ENCODE measurements at regions not wholly inside any gene's neighbourhood (a gene's known extent, or its start where the extent isn't known, plus 50 kb on each side); places are given as distances from the start of the nearest gene placed in this dataset.

GRCh38 chr6:744666-745353 lies 51.9 kb upstream of the EXOC2 start:
- in situ Hi-C loops (cut with MboI; ENCODE audit: low pct_unique_long_range_greater_than_20kb, low sequenced_read_pairs, unreplicated experiment): no loop called here
- DNase-seq (ENCODE audit: low spot score): no peak
- TF ChIP-seq, protein P1, sequence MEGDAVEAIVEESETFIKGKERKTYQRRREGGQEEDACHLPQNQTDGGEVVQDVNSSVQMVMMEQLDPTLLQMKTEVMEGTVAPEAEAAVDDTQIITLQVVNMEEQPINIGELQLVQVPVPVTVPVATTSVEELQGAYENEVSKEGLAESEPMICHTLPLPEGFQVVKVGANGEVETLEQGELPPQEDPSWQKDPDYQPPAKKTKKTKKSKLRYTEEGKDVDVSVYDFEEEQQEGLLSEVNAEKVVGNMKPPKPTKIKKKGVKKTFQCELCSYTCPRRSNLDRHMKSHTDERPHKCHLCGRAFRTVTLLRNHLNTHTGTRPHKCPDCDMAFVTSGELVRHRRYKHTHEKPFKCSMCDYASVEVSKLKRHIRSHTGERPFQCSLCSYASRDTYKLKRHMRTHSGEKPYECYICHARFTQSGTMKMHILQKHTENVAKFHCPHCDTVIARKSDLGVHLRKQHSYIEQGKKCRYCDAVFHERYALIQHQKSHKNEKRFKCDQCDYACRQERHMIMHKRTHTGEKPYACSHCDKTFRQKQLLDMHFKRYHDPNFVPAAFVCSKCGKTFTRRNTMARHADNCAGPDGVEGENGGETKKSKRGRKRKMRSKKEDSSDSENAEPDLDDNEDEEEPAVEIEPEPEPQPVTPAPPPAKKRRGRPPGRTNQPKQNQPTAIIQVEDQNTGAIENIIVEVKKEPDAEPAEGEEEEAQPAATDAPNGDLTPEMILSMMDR (IDR thresholded peaks at IDR 0.05; ENCODE audit: extremely low read depth, insufficient read depth, missing control alignments): no peak

- in situ Hi-C loops (cut with MboI; ENCODE audit: low pct_unique_long_range_greater_than_20kb, low sequenced_read_pairs, unreplicated experiment): no loop called here
- TF ChIP-seq, protein P1 (IDR thresholded peaks at IDR 0.05; ENCODE audit: extremely low read depth, insufficient read depth, missing control alignments): no peak
- no peak for DNase-seq (ENCODE audit: low spot score)
These were observed 50.6 kb upstream of the EXOC2 start for GRCh38 chr6:743320-744096.
